Activated T-helper 2 cell treated with anti-CD3 and anti-CD28 coated beads, Interferon-gamma antibody, Interleukin-2, Interleukin-4, amounts not matched to agents 10 μg/mL and 5 μg/mL and 100 μg/mL, durations not matched to agents 14 hours and 24 hours and 36 hours (primary cell): ENCODE measurements at regions not wholly inside any gene's neighbourhood (a gene's known extent, or its start where the extent isn't known, plus 50 kb on each side); places are given as distances from the start of the nearest gene placed in this dataset.

Experiments used
- DNase-seq: peaks from one replicate; pipeline ENCODE4 v3.0.0; 2021; ENCODE audit warnings: low spot score
- H3K27ac Mint-ChIP-seq: one replicate; pipeline ENCODE4 v1.8.0; 2021; ENCODE audit warnings: mixed read lengths
- H3K27me3 Mint-ChIP-seq: one replicate; pipeline ENCODE4 v1.8.0; 2021; ENCODE audit warnings: low read depth, mixed read lengths
- H3K36me3 Mint-ChIP-seq: one replicate; pipeline ENCODE4 v1.8.0; 2021; ENCODE audit warnings: low read depth, mixed read lengths
- H3K4me1 Mint-ChIP-seq: one replicate; pipeline ENCODE4 v1.8.0; 2021; ENCODE audit warnings: low read depth, mixed read lengths
- H3K4me3 Mint-ChIP-seq: one replicate; pipeline ENCODE4 v1.8.0; 2021; ENCODE audit warnings: low read depth, mild to moderate bottlenecking, moderate library complexity, mixed read lengths
- H3K9me3 Mint-ChIP-seq: one replicate; pipeline ENCODE4 v1.8.0; 2021; ENCODE audit warnings: mixed read lengths
- intact Hi-C: fragments of 100-400 bp; cut with micrococcal nuclease; formaldehyde crosslinking; loops from one replicate; pipeline ENCODE4 v1.15.1; 2023

DNA sequence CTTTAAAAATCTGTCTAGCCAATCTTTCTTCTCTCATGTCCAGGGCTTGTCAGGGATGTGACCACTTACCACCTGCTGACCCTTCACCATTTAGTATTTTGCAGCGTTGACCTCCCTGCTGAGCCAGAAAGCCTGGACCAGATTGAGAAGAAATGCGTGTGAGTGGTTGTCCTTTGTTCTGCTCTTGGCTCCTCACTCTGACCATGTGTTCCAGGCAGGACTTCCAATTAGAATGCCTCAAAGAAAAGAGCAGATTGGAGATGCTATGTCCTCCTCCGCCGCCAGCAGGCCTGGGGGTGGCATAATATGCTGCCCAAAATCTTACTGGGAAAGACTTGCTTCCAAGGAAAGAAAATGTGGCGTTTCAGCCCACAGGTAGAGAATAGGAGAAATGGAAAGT lies 894.1 kb downstream of the SLC4A3 start:
- no peaks in the 10 kb centered on the region for H3K4me1 Mint-ChIP-seq
- H3K27ac Mint-ChIP-seq = no peak overlapping the region
- H3K9me3 Mint-ChIP-seq = no peaks in the 10 kb centered on the region

DNA sequence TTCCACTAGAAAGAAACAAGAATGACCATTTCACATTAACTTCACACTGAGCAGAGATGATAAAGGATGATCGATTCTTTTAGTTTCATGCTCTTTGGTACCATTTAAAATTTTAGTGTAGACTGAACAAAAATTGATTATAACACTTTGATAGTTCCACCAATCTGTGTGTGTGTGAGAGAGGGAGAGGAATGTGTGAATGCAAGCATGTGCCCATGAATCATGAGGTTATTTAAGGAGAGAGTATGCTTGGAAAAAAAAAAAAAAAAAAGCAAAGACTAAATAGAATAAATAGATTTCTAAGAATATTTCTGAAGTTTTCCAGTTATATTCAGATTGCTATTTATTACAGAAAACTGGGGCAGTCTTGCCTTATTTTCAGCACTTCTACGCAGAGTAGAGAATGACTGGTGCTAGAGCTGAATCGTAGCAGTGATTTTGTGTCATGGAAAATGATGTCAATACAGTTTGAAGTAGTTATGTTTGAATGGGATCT lies 900.8 kb downstream of the SLC4A3 start:
- no peaks in the 10 kb centered on the region for H3K4me1 Mint-ChIP-seq
- no peak overlapping the region for H3K27ac Mint-ChIP-seq
- intact Hi-C loops = no loop called here
- no peak overlapping the region for H3K4me3 Mint-ChIP-seq
- peaks cover 4% of the 10 kb centered on the region for H3K9me3 Mint-ChIP-seq
- no peaks in the 10 kb centered on the region for H3K27me3 Mint-ChIP-seq
- no peak for DNase-seq
- H3K36me3 Mint-ChIP-seq = no peaks in the 10 kb centered on the region

More for the DNA sequence above, 894.1 kb downstream of the SLC4A3 start:
- Mint-ChIP-seq H3K4me3 (no peak overlapping the region), H3K27me3 (no peaks in the 10 kb centered on the region), H3K36me3 (no peaks in the 10 kb centered on the region)
- intact Hi-C loops = no loop called here
- no peak for DNase-seq

DNA sequence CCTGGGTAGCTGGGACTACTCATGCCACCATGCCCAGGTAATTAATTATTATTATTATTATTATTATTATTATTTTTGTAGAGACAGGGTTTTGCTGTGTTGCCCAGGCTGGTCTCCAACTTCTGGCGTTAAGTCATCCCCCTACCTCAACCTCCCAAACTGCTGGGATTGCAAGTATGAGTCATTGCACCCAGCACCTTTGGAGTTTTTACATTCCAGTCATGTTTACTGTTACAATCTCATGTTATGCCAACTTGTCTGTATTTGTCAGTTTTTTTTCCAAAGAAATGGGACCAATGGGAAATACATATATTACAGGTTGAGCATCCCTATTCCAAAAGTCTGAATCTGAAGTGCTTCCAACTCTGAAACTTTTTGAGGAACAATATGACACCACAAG lies 903.8 kb downstream of the SLC4A3 start:
- Mint-ChIP-seq H3K9me3 (peaks cover 4% of the 10 kb centered on the region), H3K27ac (no peak overlapping the region), H3K36me3 (no peaks in the 10 kb centered on the region), H3K27me3 (no peaks in the 10 kb centered on the region), H3K4me1 (no peaks in the 10 kb centered on the region), H3K4me3 (no peak overlapping the region)
- intact Hi-C loops = no loop called here
- DNase-seq = no peak

DNA sequence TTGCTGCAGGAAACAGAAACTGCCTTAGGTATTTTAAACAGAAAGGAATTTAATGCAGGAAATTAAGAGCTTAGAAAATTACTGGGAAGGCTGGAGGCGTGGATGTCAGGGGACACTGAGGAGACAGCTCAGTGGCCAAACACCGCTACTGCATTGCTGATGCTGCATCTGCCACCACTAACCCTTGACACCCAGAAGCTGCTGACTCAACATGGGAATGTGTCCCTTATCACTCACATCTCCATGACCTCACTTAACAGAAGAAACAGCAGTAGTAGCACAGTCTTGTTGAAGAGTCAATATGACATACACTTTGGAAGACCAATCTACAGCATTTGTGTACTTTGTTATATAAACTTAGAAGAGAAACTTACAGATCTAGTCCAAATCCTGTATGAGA lies 906.1 kb downstream of the SLC4A3 start:
- no peak overlapping the region for H3K4me3 Mint-ChIP-seq
- H3K27ac Mint-ChIP-seq = no peak overlapping the region
- H3K27me3 Mint-ChIP-seq = no peaks in the 10 kb centered on the region
- intact Hi-C loops = no loop called here
- DNase-seq = no peak
- H3K9me3 Mint-ChIP-seq = peaks cover 4% of the 10 kb centered on the region
- H3K36me3 Mint-ChIP-seq = no peaks in the 10 kb centered on the region
- no peaks in the 10 kb centered on the region for H3K4me1 Mint-ChIP-seq

DNA sequence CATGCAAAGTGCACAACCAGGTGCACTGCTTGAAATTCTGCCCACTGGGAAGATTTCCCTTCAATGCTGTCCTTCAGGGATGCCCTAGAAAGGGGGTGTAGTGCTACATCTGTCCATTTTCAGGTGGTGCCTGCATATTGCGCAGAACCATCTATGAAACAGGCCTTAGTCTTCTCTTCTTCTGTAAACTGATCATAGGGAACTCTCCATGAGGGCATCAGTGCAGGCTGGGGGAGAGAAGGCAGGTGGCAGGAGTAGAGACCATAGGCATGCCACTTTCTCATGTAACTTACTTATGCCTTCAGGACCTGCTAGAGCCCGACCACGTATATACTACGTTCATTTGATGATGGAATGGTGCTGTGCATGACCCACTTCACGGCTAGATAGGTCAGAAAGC lies 912.1 kb downstream of the SLC4A3 start:
- Mint-ChIP-seq H3K27me3 (no peaks in the 10 kb centered on the region), H3K4me3 (no peak overlapping the region), H3K4me1 (no peaks in the 10 kb centered on the region), H3K27ac (no peak overlapping the region), H3K9me3 (no peaks in the 10 kb centered on the region), H3K36me3 (no peaks in the 10 kb centered on the region)
- intact Hi-C loops = no loop called here
- DNase-seq = no peak

DNA sequence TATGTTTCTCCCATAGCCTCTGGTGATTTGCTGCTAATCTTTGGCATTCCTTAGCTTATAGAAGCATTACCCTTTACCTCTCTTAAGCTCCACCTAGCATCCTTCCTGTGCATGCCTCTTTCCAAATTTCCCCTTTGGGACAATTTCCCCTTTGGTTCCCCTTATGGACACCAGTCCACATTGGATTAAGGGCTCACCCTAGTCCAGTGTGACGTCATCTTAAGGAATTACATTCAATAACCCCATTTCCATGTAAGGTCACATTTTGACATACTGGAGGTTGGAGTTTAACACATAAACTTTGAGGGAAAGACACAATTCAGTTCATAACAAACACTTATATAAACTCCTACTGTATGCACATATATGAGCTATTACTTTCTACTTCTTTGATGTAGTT lies 916.6 kb downstream of the SLC4A3 start:
- no peaks in the 10 kb centered on the region for H3K36me3 Mint-ChIP-seq
- DNase-seq = no peak

DNA sequence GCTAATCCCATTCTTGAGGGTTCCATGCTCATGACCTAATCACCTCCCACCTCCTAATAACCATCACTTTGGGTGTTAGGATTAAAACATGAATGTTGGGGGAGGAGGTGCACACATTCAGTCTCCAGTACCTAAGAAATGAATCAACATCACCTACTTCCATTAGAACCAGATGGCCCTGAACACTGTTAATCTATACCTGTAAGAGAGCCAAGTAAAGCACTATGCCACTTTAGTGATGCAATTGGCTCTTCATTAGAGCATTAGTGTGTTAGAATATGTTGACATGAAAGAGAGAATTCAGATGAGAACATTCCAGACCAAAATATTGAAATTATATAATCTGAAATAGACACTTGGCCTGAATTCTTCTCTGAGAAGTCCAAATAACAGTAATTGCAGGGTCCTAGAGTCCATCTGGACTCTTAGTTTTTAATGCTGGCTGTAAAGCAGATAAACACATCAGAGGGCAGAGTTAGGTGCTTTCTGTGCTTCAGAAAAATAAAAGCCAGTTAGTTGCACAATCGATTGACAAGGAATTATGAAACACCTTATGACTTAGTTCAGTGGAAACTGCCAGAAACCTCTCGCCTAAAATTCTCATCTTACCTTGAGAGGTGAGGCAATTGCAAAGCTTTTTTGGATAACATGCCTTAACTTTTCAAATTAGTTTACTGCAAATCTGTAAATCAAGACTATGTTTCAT lies 923.7 kb downstream of the SLC4A3 start:
- intact Hi-C loops = no loop called here
- H3K4me1 Mint-ChIP-seq = no peaks in the 10 kb centered on the region
- no peaks in the 10 kb centered on the region for H3K36me3 Mint-ChIP-seq
- H3K9me3 Mint-ChIP-seq = no peaks in the 10 kb centered on the region
- H3K27ac Mint-ChIP-seq = no peak overlapping the region
- DNase-seq = no peak
- H3K4me3 Mint-ChIP-seq = no peak overlapping the region
- no peaks in the 10 kb centered on the region for H3K27me3 Mint-ChIP-seq

More for the DNA sequence above, 916.6 kb downstream of the SLC4A3 start:
- Mint-ChIP-seq H3K4me3 (no peak overlapping the region), H3K27ac (no peak overlapping the region), H3K9me3 (no peaks in the 10 kb centered on the region), H3K27me3 (no peaks in the 10 kb centered on the region), H3K4me1 (no peaks in the 10 kb centered on the region)
- intact Hi-C loops = no loop called here

DNA sequence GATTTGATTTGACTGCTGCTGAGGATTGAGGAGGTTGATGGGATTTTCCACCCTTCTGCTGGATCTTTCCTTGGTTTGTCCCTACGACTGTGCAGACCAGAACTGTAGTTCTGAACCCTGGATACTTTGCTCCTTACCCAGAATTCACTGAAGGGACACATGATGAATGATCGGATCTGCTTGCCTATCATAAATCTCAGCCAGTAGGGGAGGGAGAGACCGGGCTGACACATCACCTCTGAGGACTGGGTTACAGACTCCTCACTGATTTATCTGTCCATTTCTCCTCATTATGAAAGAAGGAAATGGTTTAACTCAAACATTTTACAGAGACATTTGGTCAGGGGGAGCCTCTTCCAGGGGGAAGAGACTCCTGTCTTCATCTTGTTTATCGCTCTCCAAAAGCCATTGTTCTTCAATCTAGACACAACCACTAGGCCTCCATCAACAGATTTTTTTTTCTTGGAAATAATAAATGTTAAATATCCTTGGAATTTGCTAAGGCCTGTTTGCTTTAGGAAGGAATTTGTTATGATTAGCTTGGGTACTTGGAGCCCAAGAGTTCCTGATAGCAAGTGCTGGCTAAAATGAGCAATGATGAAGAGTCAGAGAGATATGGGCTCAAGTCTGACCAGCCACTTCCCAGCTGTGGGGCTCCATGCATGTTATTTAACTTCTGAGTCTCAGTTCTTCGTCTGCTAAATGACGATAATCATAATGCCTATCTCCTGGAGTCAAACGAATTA lies 925.5 kb downstream of the SLC4A3 start:
- intact Hi-C loops = no loop called here
- Mint-ChIP-seq H3K4me3 (no peak overlapping the region), H3K27ac (no peak overlapping the region), H3K36me3 (no peaks in the 10 kb centered on the region), H3K4me1 (no peaks in the 10 kb centered on the region), H3K9me3 (no peaks in the 10 kb centered on the region), H3K27me3 (no peaks in the 10 kb centered on the region)
- DNase-seq = no peak

DNA sequence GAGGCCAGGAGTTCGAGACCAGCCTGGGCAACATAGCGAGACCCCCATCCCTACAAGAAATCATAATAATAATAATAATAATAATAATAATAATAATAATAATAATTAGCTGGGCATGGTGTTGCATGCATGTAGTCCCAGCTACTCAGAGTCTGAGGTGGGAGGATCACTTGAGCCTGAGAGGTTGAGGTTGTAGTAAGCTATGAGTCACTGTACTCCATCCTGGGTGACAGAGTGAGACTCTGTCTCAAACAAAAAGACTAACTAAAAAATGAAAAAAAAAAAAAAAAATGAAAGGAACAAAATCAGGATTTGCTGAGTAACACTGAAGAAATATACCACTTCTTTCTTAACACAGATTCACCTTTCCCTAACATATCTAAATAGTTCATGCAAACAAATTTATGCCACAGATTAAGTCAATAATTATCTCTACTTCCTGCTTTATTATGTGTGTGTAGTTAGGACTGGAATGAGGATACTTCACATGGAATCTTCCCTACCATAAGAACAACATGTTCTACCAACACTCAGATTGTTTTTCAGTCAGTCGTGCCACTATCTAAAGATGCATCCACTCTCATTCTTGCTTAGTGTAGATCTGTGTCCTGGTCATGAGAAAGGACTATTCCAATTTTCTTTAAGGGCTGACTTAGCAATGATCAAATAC lies 928.7 kb downstream of the SLC4A3 start:
- no peak overlapping the region for H3K27ac Mint-ChIP-seq
- no peaks in the 10 kb centered on the region for H3K4me1 Mint-ChIP-seq
- H3K27me3 Mint-ChIP-seq = no peaks in the 10 kb centered on the region
- no peak for DNase-seq
- intact Hi-C loops = no loop called here
- H3K9me3 Mint-ChIP-seq = peaks cover 4% of the 10 kb centered on the region
- H3K36me3 Mint-ChIP-seq = no peaks in the 10 kb centered on the region
- H3K4me3 Mint-ChIP-seq = no peak overlapping the region

DNA sequence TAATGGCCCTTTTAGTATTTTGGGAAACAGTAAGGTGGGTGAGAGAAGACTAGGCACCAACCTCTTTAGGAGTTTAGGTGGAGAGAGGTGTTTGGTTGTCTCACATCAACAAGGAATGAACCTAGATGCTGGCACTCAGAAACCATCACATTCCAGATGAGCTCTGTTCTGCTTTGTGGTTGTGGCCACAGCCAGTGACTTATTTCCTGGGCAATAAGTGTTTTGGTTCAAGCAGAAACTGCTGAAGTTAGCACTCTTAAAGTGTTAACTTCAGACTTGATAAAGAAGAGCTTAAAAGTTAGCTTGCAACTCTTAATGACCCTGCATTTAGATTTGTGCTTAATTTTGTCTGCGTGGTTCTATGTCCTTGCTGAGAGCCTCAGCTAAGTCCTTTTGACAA lies 929.2 kb downstream of the SLC4A3 start:
- DNase-seq = no peak
- no peak overlapping the region for H3K4me3 Mint-ChIP-seq
- no peaks in the 10 kb centered on the region for H3K27me3 Mint-ChIP-seq
- no peaks in the 10 kb centered on the region for H3K36me3 Mint-ChIP-seq
- no peak overlapping the region for H3K27ac Mint-ChIP-seq
- intact Hi-C loops = no loop called here
- no peaks in the 10 kb centered on the region for H3K4me1 Mint-ChIP-seq
- peaks cover 4% of the 10 kb centered on the region for H3K9me3 Mint-ChIP-seq

DNA sequence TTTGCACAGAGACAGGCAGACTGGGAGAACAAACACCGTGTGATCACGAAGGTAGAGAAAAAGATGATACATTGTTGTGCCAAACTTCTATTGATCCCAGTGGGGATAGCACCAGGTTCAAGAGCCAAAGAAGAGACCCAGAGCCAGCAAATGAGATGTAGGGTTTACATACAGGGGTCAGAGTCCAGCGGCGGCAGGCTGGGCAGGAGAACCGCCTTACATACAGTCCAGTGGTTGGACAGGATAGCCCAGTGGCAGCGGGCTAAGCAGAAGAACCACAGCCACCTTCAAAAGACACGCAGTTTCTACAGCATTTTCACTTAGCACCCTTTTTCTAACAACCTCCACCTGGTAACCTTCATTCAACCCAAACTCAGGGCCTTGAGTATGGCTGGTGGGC lies 932.8 kb downstream of the SLC4A3 start:
- peaks cover 4% of the 10 kb centered on the region for H3K9me3 Mint-ChIP-seq
- no peaks in the 10 kb centered on the region for H3K36me3 Mint-ChIP-seq
- no peak for DNase-seq
- H3K27me3 Mint-ChIP-seq = no peaks in the 10 kb centered on the region
- H3K4me1 Mint-ChIP-seq = no peaks in the 10 kb centered on the region
- intact Hi-C loops = no loop called here
- H3K4me3 Mint-ChIP-seq = no peak overlapping the region
- no peak overlapping the region for H3K27ac Mint-ChIP-seq

DNA sequence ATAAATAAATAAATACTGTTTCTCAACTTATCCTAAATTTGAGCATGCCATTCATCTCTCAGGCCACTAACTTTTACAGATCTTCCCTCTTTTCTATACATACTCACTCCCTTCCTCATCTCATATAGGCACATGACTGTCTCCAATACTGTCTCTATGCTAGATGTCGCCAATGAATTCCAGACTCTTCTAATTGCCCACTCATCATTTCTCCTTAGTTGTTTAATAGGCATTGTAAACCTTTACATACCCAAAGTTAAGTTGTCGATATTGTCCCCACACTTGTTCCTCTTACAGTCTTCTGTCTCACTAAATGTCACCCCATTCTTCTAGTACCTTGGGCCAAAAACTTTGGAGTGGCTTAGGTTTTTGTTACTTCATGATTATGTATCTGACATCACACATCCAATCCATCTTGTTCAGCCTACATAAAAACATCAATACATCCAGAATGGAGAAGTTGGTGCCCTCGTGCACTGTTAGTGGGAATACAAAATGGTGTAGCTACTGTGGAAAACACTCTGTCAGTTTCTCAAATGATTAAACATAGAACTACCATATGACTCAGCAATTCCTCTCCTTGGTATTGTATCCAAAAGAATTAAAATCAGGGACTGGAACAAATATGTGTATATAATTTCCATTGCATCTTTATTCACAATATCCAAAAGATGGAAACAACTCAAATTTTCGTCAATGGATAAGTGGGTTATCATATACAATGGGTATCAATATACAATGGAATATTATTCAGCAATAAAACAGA lies 935.1 kb downstream of the SLC4A3 start:
- Mint-ChIP-seq H3K4me1 (no peaks in the 10 kb centered on the region), H3K27ac (no peak overlapping the region), H3K36me3 (no peaks in the 10 kb centered on the region), H3K4me3 (no peak overlapping the region), H3K27me3 (no peaks in the 10 kb centered on the region), H3K9me3 (peaks cover 4% of the 10 kb centered on the region)
- intact Hi-C loops = no loop called here
- DNase-seq = no peak
